ENCODE measurements at regions not wholly inside any gene's neighbourhood (a gene's known extent, or its start where the extent isn't known, plus 50 kb on each side); places are given as distances from the start of the nearest gene placed in this dataset.

- no peak for TF ChIP-seq CTCF (IDR thresholded peaks at IDR 0.05; ENCODE audit: low read depth, low read length)
- Histone ChIP-seq H4K20me1 (ENCODE audit: insufficient read depth, low read length) (no peaks in the 10 kb centered on the region), H3K4me3 (ENCODE audit: low read length) (no peak overlapping the region), H3K36me3 (replicated peaks; ENCODE audit: low read depth, low read length) (no peaks in the 10 kb centered on the region), H3K79me2 (ENCODE audit: low read length) (no peaks in the 10 kb centered on the region), H3K27me3 (ENCODE audit: low read depth, low read length) (peaks cover 15% of the 10 kb centered on the region), H3K4me1 (ENCODE audit: low read length) (peaks cover 5% of the 10 kb centered on the region), H3K27ac (ENCODE audit: low read length) (no peak overlapping the region), H3K9ac (ENCODE audit: low read length) (no peak overlapping the region), H3K9me3 (ENCODE audit: insufficient read depth, low read length) (no peaks in the 10 kb centered on the region), H3K4me2 (ENCODE audit: low read length) (no peak overlapping the region), H2AFZ (ENCODE audit: low read depth, low read length) (no peak overlapping the region)
Observed at GRCh38 chr7:131950758-131951157, 394.3 kb upstream of the PODXL start.

GRCh38 chr7:131949659-131950058, 393.2 kb upstream of the PODXL start:
- H3K4me3 ChIP-seq (ENCODE audit: low read length): no peak overlapping the region

GRCh38 chr7:131948434-131949053, 392.1 kb upstream of the PODXL start:
- Histone ChIP-seq H3K36me3 (replicated peaks; ENCODE audit: low read depth, low read length) (no peaks in the 10 kb centered on the region), H3K4me1 (ENCODE audit: low read length) (peaks cover 11% of the 10 kb centered on the region), H3K79me2 (ENCODE audit: low read length) (no peaks in the 10 kb centered on the region), H3K9ac (ENCODE audit: low read length) (no peak overlapping the region), H4K20me1 (ENCODE audit: insufficient read depth, low read length) (no peaks in the 10 kb centered on the region), H3K27me3 (ENCODE audit: low read depth, low read length) (peaks cover 11% of the 10 kb centered on the region), H2AFZ (ENCODE audit: low read depth, low read length) (no peak overlapping the region), H3K4me3 (ENCODE audit: low read length) (no peak overlapping the region), H3K9me3 (ENCODE audit: insufficient read depth, low read length) (no peaks in the 10 kb centered on the region), H3K4me2 (ENCODE audit: low read length) (no peak overlapping the region), H3K27ac (ENCODE audit: low read length) (no peak overlapping the region)
- TF ChIP-seq CTCF (IDR thresholded peaks at IDR 0.05; ENCODE audit: low read depth, low read length) (no peak), EZH2phosphoT487 (IDR thresholded peaks at IDR 0.05; ENCODE audit: low read depth) (no peak)

More at GRCh38 chr7:131949659-131950058, 393.2 kb upstream of the PODXL start:
- H4K20me1 ChIP-seq (ENCODE audit: insufficient read depth, low read length): no peaks in the 10 kb centered on the region
- H3K27ac ChIP-seq (ENCODE audit: low read length): no peak overlapping the region
- H3K79me2 ChIP-seq (ENCODE audit: low read length): no peaks in the 10 kb centered on the region
- TF ChIP-seq CTCF (IDR thresholded peaks at IDR 0.05; ENCODE audit: low read depth, low read length) (no peak), EZH2phosphoT487 (IDR thresholded peaks at IDR 0.05; ENCODE audit: low read depth) (no peak)
- no peaks in the 10 kb centered on the region for H3K9me3 ChIP-seq (ENCODE audit: insufficient read depth, low read length)
- H3K36me3 ChIP-seq (replicated peaks; ENCODE audit: low read depth, low read length): no peaks in the 10 kb centered on the region
- H3K4me2 ChIP-seq (ENCODE audit: low read length): no peak overlapping the region
- H3K4me1 ChIP-seq (ENCODE audit: low read length): peaks cover 11% of the 10 kb centered on the region
- no peak overlapping the region for H3K9ac ChIP-seq (ENCODE audit: low read length)
- H2AFZ ChIP-seq (ENCODE audit: low read depth, low read length): no peak overlapping the region
- H3K27me3 ChIP-seq (ENCODE audit: low read depth, low read length): peaks cover 13% of the 10 kb centered on the region

GRCh38 chr7:131947661-131948060, 391.2 kb upstream of the PODXL start:
- Histone ChIP-seq H3K27me3 (ENCODE audit: low read depth, low read length) (peaks cover 11% of the 10 kb centered on the region), H3K4me2 (ENCODE audit: low read length) (no peak overlapping the region), H2AFZ (ENCODE audit: low read depth, low read length) (no peak overlapping the region), H3K4me1 (ENCODE audit: low read length) (peaks cover 11% of the 10 kb centered on the region), H3K4me3 (ENCODE audit: low read length) (no peak overlapping the region), H4K20me1 (ENCODE audit: insufficient read depth, low read length) (no peaks in the 10 kb centered on the region), H3K9me3 (ENCODE audit: insufficient read depth, low read length) (no peaks in the 10 kb centered on the region), H3K79me2 (ENCODE audit: low read length) (no peaks in the 10 kb centered on the region), H3K27ac (ENCODE audit: low read length) (no peak overlapping the region), H3K36me3 (replicated peaks; ENCODE audit: low read depth, low read length) (no peaks in the 10 kb centered on the region), H3K9ac (ENCODE audit: low read length) (no peak overlapping the region)
- TF ChIP-seq CTCF (IDR thresholded peaks at IDR 0.05; ENCODE audit: low read depth, low read length) (no peak), EZH2phosphoT487 (IDR thresholded peaks at IDR 0.05; ENCODE audit: low read depth) (no peak)

Measured in OCI-LY3 (cell line).